Vagina (tissue), 2 donors: ENCODE measurements at regions not wholly inside any gene's neighbourhood (a gene's known extent, or its start where the extent isn't known, plus 50 kb on each side); places are given as distances from the start of the nearest gene placed in this dataset.

ENCODE experiments used
- POLR2A ChIP-seq, 2 donors: fragments of 450-650 bp; IDR thresholded peaks; one replicate each; pipeline ENCODE4 v1.6.1; 2017; ENCODE audit warnings: antibody characterized with exemption in 2 of 2, mild to moderate bottlenecking in 2 of 2, moderate library complexity in 2 of 2
- POLR2AphosphoS5 ChIP-seq, 2 donors: sonication (generic); formaldehyde crosslinking; IDR thresholded peaks; one replicate each; pipeline ENCODE4 v1.9.0; 2017; ENCODE audit warnings: antibody characterized with exemption in 2 of 2, mild to moderate bottlenecking in 2 of 2, low read depth in 1 of 2; ENCODE audit not compliant: insufficient read depth in 1 of 2
- TF ChIP-seq, protein P1 (sequence below), 3 experiments: fragments of 450-650 bp in 2 of 3; fragments of 200-600 bp in 1 of 3; sonication (generic) in 1 of 3; IDR thresholded peaks; one replicate each; pipeline ENCODE4 v1.5.1; 2017 to 2019; ENCODE audit warnings: antibody characterized with exemption in 3 of 3, mild to moderate bottlenecking in 2 of 3, moderate library complexity in 2 of 3

DNA sequence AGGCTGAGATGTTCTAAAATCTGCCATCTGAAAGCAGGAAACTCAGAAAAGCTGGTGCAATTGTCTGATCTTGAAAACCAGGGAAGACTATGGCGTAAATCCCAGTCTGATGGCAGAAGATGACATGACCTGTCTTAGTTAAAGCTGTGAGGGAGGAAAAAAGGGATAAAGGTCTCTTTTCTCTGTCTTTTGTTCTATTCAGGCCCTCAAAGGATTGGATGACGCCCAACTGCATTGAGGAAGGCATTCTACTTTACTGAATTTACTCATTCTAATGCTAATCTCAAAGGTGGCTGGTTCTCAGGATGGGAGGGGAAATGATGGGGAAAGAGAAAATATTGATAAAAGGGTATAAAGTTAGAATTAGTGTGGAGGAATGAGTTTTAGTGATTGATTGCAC, 312.8 kb upstream of the CTNND2 start:
- TF ChIP-seq, protein P1, sequence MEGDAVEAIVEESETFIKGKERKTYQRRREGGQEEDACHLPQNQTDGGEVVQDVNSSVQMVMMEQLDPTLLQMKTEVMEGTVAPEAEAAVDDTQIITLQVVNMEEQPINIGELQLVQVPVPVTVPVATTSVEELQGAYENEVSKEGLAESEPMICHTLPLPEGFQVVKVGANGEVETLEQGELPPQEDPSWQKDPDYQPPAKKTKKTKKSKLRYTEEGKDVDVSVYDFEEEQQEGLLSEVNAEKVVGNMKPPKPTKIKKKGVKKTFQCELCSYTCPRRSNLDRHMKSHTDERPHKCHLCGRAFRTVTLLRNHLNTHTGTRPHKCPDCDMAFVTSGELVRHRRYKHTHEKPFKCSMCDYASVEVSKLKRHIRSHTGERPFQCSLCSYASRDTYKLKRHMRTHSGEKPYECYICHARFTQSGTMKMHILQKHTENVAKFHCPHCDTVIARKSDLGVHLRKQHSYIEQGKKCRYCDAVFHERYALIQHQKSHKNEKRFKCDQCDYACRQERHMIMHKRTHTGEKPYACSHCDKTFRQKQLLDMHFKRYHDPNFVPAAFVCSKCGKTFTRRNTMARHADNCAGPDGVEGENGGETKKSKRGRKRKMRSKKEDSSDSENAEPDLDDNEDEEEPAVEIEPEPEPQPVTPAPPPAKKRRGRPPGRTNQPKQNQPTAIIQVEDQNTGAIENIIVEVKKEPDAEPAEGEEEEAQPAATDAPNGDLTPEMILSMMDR (IDR thresholded peaks at IDR 0.05) = no peak
- TF ChIP-seq POLR2A (IDR thresholded peaks at IDR 0.05) (no peak), POLR2AphosphoS5 (IDR thresholded peaks at IDR 0.05; ENCODE audit: insufficient read depth in 1 of 2, low read depth in 1 of 2) (no peak)
